ENCODE measurements at regions not wholly inside any gene's neighbourhood (a gene's known extent, or its start where the extent isn't known, plus 50 kb on each side); places are given as distances from the start of the nearest gene placed in this dataset.

DNA sequence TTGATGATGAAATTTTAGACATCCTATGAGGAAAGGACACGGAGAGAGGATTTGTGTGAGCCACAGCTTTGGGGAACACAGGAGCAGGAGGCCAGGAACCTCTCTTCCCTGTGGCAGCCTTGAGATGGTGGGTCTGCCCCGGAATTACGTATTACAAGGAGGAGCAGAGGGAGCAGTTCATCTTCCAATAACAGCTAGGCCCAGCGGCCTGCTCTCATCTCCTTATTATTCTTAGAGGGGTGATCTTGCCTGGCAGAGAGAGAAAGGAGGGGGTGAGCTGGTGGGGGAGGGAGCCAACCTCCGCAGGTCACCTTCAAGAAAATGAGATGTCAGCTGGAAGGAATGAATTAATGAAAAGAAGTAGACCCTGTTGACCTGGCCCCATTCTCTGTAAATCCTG is 305.8 kb downstream of the LRFN2 start:
- DNase-seq: no peak
- ChIA-PET POLR2A (no interaction called here), CTCF (no interaction called here)
- Mint-ChIP-seq H3K36me3 (ENCODE audit: low read depth) (no peaks in the 10 kb centered on the region), H3K27me3 (peaks cover 23% of the 10 kb centered on the region), H3K4me1 (no peaks in the 10 kb centered on the region), H3K27ac (no peak overlapping the region), H3K9me3 (no peaks in the 10 kb centered on the region), H3K4me3 (no peak overlapping the region)

DNA sequence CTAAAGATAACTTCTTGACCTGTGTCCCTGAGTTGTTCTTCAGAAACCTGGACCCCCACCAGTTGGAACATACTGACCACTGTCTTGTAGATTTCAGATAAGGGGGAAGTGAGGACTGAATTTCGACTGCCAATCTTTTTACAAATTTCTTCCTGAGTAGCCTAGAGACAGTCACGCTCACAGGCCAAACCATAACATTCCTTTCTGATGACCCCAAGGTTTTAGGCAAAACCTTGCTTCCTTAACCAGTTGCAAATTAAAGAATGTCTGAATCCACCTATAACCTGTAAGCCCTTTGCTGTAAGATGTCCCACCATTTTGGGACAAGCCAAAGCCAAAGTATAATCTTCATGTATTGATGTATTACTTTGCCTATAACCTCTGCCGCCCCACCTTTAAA is 306.9 kb downstream of the LRFN2 start:
- POLR2A ChIA-PET: no interaction called here
- peaks cover 12% of the 10 kb centered on the region for H3K27me3 Mint-ChIP-seq
- no peaks in the 10 kb centered on the region for H3K36me3 Mint-ChIP-seq (ENCODE audit: low read depth)
- no peak overlapping the region for H3K27ac Mint-ChIP-seq
- CTCF ChIA-PET: no interaction called here
- H3K4me3 Mint-ChIP-seq: no peak overlapping the region
- no peaks in the 10 kb centered on the region for H3K9me3 Mint-ChIP-seq
- H3K4me1 Mint-ChIP-seq: no peaks in the 10 kb centered on the region
- DNase-seq: no peak

DNA sequence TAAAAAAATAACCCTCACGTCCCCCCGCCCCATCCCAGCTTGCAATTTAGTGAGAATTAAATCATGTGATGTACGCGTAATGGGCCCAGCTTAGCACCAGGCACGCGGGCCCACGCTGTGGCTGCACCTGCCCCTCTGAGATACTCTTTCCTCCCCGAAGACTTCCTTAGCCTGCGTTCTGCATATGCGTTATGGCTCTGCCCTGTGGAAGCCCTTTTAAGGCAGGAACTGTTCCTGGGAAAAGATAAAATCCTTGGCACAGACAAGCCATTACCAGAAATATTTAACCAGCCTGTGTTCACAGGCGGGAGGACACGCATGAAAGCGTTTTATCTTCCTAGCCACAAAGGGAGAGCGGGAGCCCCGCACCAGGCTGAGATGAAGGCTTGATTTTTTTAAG is 311.0 kb downstream of the LRFN2 start:
- no peak overlapping the region for H3K27ac Mint-ChIP-seq
- no peak for DNase-seq
- no peaks in the 10 kb centered on the region for H3K9me3 Mint-ChIP-seq
- no peak overlapping the region for H3K4me3 Mint-ChIP-seq
- H3K36me3 Mint-ChIP-seq (ENCODE audit: low read depth): no peaks in the 10 kb centered on the region
- peaks cover 3% of the 10 kb centered on the region for H3K27me3 Mint-ChIP-seq
- CTCF ChIA-PET: no interaction called here
- H3K4me1 Mint-ChIP-seq: no peaks in the 10 kb centered on the region
- POLR2A ChIA-PET: no interaction called here

DNA sequence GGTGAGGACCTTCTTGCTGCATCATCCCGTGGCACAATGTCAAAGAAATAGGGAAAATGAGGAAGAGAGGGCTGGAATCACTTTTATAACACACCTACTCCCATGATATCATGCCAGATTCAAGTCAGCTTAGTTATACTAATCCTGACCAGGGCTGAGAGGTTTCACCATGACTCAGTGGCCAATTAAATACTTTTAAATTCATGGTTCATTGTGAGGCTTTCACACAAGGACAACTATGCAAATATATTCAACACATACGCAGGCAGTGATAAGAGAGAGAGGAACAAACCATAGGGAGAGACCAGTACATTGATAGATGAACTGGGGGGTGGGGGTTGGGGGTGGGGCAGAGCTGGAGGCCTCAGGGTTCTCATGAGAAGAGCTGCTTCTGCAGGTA is 313.1 kb downstream of the LRFN2 start:
- DNase-seq: no peak
- Mint-ChIP-seq H3K27me3 (peaks cover 5% of the 10 kb centered on the region), H3K4me1 (no peaks in the 10 kb centered on the region), H3K36me3 (ENCODE audit: low read depth) (no peaks in the 10 kb centered on the region), H3K27ac (no peak overlapping the region), H3K4me3 (no peak overlapping the region), H3K9me3 (no peaks in the 10 kb centered on the region)
- ChIA-PET POLR2A (no interaction called here), CTCF (no interaction called here)

DNA sequence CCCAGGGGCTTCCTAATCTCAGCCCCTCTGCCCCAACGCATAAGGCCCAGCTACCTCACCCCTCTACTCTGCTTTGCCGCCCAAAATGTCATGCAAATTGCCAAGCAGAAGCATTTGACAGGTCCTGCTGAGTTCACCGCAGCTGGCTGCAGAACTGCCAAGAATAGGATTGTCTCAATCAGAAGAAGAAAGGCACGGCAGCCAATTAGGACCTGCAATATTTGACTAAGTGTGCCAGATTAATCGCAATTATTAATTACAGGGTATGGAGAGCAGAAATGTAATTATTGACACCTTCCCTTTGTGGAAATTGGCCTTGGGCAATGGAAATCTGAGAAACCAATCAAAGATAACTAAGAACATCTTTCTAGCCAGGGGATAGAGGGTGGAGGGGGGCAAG is 318.6 kb downstream of the LRFN2 start:
- POLR2A ChIA-PET: no interaction called here
- Mint-ChIP-seq H3K9me3 (no peaks in the 10 kb centered on the region), H3K36me3 (ENCODE audit: low read depth) (no peaks in the 10 kb centered on the region), H3K4me1 (no peaks in the 10 kb centered on the region), H3K4me3 (no peak overlapping the region), H3K27me3 (peaks cover 3% of the 10 kb centered on the region), H3K27ac (no peak overlapping the region)
- CTCF ChIA-PET: no interaction called here
- no peak for DNase-seq

DNA sequence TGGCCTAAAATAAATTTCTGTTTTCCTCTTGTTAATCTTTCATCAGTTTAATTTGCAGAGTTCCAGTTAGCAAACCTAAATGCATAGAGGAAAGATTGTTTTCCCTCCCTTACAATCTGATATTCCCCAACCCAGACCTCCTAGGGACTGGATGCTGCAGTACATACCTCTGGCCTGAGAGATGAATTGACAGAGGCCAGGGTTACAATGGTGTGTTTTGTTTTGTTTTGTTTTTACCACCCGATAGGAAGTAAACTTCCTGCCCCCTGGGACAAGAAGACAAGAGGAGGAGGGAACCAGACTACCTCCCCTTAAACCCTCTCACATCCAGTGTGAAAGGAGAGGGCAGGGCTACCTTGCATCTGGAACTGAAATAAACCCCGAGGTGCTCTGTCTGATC is 319.0 kb downstream of the LRFN2 start:
- Mint-ChIP-seq H3K4me1 (no peaks in the 10 kb centered on the region), H3K27me3 (peaks cover 3% of the 10 kb centered on the region), H3K4me3 (no peak overlapping the region), H3K27ac (no peak overlapping the region), H3K9me3 (no peaks in the 10 kb centered on the region), H3K36me3 (ENCODE audit: low read depth) (no peaks in the 10 kb centered on the region)
- ChIA-PET POLR2A (no interaction called here), CTCF (no interaction called here)
- no peak for DNase-seq

DNA sequence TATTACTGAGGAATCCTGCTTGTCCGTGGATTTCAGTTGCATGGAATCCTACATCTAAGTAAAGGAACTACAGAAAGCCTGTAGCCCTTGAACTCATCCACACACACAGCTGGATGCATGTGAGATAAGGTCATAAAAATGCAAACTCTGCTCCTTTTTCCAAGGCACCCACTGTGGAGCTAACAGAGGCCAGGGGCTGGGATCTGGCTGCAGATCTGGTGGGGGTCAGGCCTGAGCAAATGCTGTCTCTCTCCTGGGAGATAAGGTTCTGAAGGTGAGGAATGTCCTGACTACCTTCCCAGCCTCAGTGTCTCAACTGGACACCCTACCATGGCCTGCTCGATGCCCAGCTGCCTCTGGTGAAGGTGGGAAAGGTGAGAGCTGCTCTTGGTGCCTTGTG is 321.5 kb downstream of the LRFN2 start:
- Mint-ChIP-seq H3K36me3 (ENCODE audit: low read depth) (no peaks in the 10 kb centered on the region), H3K27ac (no peak overlapping the region), H3K4me1 (no peaks in the 10 kb centered on the region), H3K27me3 (peaks cover 3% of the 10 kb centered on the region), H3K4me3 (no peak overlapping the region), H3K9me3 (peaks cover under 1% of the 10 kb centered on the region)
- ChIA-PET POLR2A (no interaction called here), CTCF (no interaction called here)
- no peak for DNase-seq

DNA sequence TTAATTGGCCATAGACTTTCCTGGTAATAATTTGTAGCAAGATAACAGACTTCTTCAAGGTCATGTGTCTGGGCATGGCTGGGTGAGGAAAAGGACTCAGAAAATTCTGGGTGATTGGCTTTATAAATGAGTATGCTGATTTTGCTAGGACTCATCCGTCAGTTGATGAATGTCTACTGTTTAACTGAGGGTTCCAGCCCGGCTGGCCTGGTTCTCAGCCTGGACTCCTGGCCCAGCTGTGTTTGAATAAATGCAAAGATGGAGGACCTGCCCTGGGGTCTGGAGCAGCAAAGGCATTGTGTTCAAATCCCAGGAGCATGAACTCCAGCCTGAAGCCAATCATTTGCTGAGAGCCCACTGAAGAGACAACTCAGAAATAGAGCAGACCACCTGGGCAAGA is 323.2 kb downstream of the LRFN2 start:
- POLR2A ChIA-PET: no interaction called here

DNA sequence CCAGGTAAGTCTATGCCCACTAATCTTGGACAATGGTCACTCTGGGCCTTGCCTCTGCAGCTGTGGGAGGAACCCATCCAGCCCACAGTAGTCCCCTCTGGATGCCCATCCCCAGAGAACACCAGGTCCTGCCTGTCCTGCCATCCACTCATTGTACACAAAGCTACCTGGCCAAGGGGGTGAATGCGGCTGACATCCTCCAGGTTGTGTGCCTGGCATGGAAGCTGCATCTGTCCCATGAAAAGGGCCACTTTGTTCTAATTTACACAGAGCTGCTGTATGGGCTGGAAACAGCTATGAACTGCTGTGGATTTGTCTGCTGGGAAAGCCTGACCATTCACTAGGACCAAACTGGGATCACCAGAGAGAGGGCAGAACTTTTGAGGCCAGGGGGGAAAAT is 324.8 kb downstream of the LRFN2 start:
- POLR2A ChIA-PET: no interaction called here
- CTCF ChIA-PET: no interaction called here

More for the DNA sequence above, 323.2 kb downstream of the LRFN2 start:
- DNase-seq: no peak
- Mint-ChIP-seq H3K4me1 (no peaks in the 10 kb centered on the region), H3K36me3 (ENCODE audit: low read depth) (no peaks in the 10 kb centered on the region), H3K27me3 (peaks cover 3% of the 10 kb centered on the region), H3K9me3 (peaks cover 2% of the 10 kb centered on the region), H3K27ac (no peak overlapping the region), H3K4me3 (no peak overlapping the region)
- CTCF ChIA-PET: no interaction called here

DNA sequence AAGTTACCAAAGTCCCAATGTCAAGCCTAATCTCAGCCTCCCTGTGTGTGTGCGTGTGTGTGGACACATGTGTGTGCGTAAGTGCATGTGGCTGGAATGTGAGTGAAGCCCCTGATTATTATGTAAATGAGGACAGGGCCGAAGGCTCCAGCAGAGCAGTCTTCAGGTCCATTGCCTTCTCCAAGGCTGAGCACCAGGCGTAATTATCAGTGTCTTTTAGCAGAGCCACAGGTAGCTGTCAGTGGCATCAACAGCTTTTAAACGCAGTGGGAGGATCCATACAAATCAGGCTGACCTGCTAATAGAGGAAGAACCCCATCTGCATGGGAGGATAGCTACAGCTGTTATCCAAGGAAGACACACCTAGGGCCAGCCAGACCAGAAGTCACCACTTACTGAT is 324.3 kb upstream of the MOCS1 start:
- CTCF ChIA-PET: no interaction called here
- H3K4me1 Mint-ChIP-seq: no peaks in the 10 kb centered on the region
- DNase-seq: no peak
- H3K27ac Mint-ChIP-seq: no peak overlapping the region
- peaks cover 12% of the 10 kb centered on the region for H3K27me3 Mint-ChIP-seq
- H3K36me3 Mint-ChIP-seq (ENCODE audit: low read depth): no peaks in the 10 kb centered on the region
- H3K4me3 Mint-ChIP-seq: no peak overlapping the region
- POLR2A ChIA-PET: no interaction called here
- peaks cover 2% of the 10 kb centered on the region for H3K9me3 Mint-ChIP-seq

More for the DNA sequence above, 324.8 kb downstream of the LRFN2 start:
- Mint-ChIP-seq H3K27me3 (peaks cover 3% of the 10 kb centered on the region), H3K4me3 (no peak overlapping the region), H3K36me3 (ENCODE audit: low read depth) (no peaks in the 10 kb centered on the region), H3K9me3 (peaks cover 2% of the 10 kb centered on the region), H3K4me1 (no peaks in the 10 kb centered on the region), H3K27ac (no peak overlapping the region)
- no peak for DNase-seq

DNA sequence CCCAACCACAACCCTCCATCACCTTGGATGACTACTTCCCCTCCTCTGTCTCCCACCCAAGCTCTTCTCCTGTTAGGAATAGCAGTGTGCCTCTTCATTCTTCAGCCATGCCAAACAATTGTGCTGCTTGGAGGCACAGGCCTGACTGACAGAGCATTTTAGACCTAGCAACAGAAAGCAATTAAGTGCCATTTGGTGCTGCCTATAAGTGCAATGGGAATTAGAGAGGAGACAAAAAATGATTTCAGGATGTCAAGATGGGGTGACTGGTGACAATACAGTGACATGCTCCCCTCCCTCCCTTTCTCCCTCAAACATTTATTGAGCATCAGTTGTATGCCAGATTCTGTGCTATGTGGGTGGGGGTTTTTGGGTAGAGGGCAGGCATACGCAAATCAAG is 322.6 kb upstream of the MOCS1 start:
- Mint-ChIP-seq H3K9me3 (peaks cover 2% of the 10 kb centered on the region), H3K27me3 (peaks cover 10% of the 10 kb centered on the region), H3K4me3 (no peak overlapping the region), H3K27ac (no peak overlapping the region), H3K4me1 (no peaks in the 10 kb centered on the region), H3K36me3 (ENCODE audit: low read depth) (no peaks in the 10 kb centered on the region)
- CTCF ChIA-PET: no interaction called here
- POLR2A ChIA-PET: no interaction called here
- DNase-seq: no peak

DNA sequence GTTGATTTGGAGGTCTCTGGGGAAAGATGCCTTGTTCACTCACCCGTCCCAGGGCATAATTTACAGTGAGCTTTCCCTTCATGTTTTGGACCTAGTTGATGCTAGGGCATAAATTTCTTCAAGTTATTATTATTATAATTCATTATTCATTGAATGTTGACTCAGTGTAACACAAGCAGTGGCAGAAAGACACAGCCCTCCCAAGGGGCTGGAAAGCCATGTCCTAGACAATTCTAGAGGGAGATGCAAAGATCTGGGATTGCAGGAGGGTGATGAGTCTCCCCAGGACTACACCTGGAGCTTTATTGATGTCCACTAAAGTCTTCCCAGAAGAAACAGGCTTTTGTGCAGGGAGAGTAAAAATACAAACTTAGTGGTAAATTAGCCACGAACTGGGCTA is 322.0 kb upstream of the MOCS1 start:
- Mint-ChIP-seq H3K27ac (no peak overlapping the region), H3K36me3 (ENCODE audit: low read depth) (no peaks in the 10 kb centered on the region), H3K9me3 (peaks cover 2% of the 10 kb centered on the region), H3K27me3 (peaks cover 10% of the 10 kb centered on the region), H3K4me1 (no peaks in the 10 kb centered on the region), H3K4me3 (no peak overlapping the region)
- CTCF ChIA-PET: no interaction called here
- POLR2A ChIA-PET: no interaction called here
- no peak for DNase-seq

DNA sequence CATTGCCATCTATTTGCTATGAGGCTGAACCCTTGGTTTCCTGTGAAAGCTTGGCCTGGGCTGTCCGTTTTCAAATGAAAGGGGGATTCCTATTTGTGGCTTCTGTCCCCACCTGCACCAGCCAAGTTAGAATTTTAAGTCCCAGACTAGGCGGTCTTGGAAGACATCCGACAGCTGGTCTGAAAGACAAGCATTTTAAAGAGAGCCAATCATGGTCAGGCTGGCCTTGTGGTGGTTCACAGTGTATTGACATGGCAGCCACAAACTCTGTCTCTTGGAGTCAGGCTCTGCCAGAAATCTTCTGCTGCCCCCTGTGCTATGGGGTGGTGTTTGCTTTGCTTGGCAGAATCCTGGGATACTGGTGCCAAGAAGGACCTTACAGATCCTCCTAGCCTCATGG is 319.2 kb upstream of the MOCS1 start:
- Mint-ChIP-seq H3K4me3 (no peak overlapping the region), H3K27me3 (peaks cover 10% of the 10 kb centered on the region), H3K36me3 (ENCODE audit: low read depth) (no peaks in the 10 kb centered on the region), H3K4me1 (no peaks in the 10 kb centered on the region), H3K27ac (no peak overlapping the region), H3K9me3 (no peaks in the 10 kb centered on the region)
- DNase-seq: no peak
- POLR2A ChIA-PET: no interaction called here
- CTCF ChIA-PET: no interaction called here

DNA sequence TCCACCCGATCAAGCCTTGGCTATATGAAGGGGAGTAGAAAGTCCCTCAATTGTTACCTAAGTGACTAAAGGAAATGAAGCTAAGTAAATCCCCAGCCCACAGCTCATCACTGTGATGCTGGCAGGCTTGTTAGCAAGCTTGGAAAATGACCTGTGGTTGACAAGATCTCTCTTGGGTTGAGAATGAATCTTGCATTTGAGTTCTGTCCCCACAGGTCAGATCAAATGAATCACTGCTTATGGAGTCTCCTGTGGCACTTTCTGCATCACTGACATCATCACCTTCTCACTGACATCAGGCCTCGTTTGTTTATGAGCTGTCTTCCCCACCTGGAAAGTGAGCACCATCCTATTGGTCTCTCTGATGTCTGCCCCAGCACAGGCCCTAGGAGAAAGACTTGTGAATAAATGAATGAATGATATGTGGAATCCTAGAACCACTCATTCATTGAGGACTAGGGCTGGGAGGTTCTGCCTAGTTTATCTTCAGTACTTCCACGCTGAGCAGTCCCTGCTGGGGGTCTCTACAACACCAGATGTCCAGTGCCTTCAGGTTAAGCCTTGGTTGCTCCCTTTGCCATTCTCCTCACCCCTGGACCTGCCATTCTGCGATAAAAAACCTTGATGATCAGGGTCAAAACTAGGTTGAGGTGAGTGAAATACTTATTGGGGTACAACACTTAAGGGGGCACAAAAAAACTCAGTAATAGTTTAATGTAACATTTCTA is 318.4 kb upstream of the MOCS1 start:
- Mint-ChIP-seq H3K4me1 (no peaks in the 10 kb centered on the region), H3K27me3 (peaks cover 10% of the 10 kb centered on the region), H3K4me3 (no peak overlapping the region), H3K9me3 (no peaks in the 10 kb centered on the region), H3K27ac (no peak overlapping the region), H3K36me3 (ENCODE audit: low read depth) (no peaks in the 10 kb centered on the region)
- DNase-seq: no peak
- ChIA-PET POLR2A (no interaction called here), CTCF (no interaction called here)
